WI38 (cell line): ENCODE measurements at regions not wholly inside any gene's neighbourhood (a gene's known extent, or its start where the extent isn't known, plus 50 kb on each side); places are given as distances from the start of the nearest gene placed in this dataset.

Experiments
- H3K4me3 ChIP-seq: 2 replicates; pipeline ENCODE4 v1.5.1; 2011; ENCODE audit warnings: low read depth, mild to moderate bottlenecking, control low read depth, low read length
- CTCF ChIP-seq: IDR thresholded peaks from 2 replicates; pipeline ENCODE4 v1.5.1; 2012; ENCODE audit warnings: low read depth, mild to moderate bottlenecking, control low read depth, low read length

GRCh38 chr6:139551376-139551775, 176.9 kb upstream of the CITED2 start:
- no peak for TF ChIP-seq CTCF
- H3K4me3 ChIP-seq, result no peak overlapping the region

GRCh38 chr6:139550361-139550760, 175.9 kb upstream of the CITED2 start:
- no peak overlapping the region for H3K4me3 ChIP-seq
- no peak for TF ChIP-seq CTCF

- TF ChIP-seq CTCF, result no peak
- H3K4me3 ChIP-seq, result no peak overlapping the region
These were observed 175.2 kb upstream of the CITED2 start for GRCh38 chr6:139549561-139550070.

GRCh38 chr6:139547804-139548203, 173.4 kb upstream of the CITED2 start:
- TF ChIP-seq CTCF, result no peak
- H3K4me3 ChIP-seq, result no peak overlapping the region

GRCh38 chr6:139547122-139547776, 172.8 kb upstream of the CITED2 start:
- no peak for TF ChIP-seq CTCF
- no peak overlapping the region for H3K4me3 ChIP-seq

GRCh38 chr6:139546106-139546472, 171.6 kb upstream of the CITED2 start:
- no peak for TF ChIP-seq CTCF
- H3K4me3 ChIP-seq, result no peak overlapping the region

- TF ChIP-seq CTCF, result no peak
- no peak overlapping the region for H3K4me3 ChIP-seq
These were observed 171.0 kb upstream of the CITED2 start for GRCh38 chr6:139545206-139546105.
